GM12874 (cell line): ENCODE measurements at regions not wholly inside any gene's neighbourhood (a gene's known extent, or its start where the extent isn't known, plus 50 kb on each side); places are given as distances from the start of the nearest gene placed in this dataset.

ENCODE experiments used
- TF ChIP-seq, protein P1 (sequence below): IDR thresholded peaks from 2 replicates; pipeline ENCODE4 v1.5.1; 2011; ENCODE audit warnings: low read depth, mild to moderate bottlenecking, control low read depth, low read length, moderate library complexity; ENCODE audit not compliant: insufficient read depth

DNA sequence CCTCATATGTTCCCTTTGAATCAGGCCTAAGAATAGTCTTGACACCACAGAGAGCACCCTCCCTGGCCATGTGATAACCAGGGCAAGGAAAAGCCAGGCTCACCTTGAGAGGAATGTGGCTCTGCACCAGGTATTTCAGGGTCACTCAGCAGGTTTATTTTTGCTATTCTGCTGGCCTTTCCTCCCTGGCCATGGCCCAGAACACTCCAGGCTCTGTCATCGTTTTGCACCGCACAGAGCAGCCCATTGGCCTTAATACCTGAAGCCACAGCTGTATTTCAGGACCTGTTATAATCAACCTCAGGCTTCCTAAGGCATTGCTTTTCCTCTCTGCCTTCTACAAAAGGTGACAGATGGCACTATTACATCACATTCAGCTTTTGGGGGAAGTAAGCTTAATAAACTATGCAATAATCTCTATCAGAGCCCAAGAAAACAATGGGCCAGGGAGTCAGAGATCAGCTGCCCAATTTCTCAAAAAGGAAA is 668.3 kb downstream of the IRS1 start:
- TF ChIP-seq, protein P1, sequence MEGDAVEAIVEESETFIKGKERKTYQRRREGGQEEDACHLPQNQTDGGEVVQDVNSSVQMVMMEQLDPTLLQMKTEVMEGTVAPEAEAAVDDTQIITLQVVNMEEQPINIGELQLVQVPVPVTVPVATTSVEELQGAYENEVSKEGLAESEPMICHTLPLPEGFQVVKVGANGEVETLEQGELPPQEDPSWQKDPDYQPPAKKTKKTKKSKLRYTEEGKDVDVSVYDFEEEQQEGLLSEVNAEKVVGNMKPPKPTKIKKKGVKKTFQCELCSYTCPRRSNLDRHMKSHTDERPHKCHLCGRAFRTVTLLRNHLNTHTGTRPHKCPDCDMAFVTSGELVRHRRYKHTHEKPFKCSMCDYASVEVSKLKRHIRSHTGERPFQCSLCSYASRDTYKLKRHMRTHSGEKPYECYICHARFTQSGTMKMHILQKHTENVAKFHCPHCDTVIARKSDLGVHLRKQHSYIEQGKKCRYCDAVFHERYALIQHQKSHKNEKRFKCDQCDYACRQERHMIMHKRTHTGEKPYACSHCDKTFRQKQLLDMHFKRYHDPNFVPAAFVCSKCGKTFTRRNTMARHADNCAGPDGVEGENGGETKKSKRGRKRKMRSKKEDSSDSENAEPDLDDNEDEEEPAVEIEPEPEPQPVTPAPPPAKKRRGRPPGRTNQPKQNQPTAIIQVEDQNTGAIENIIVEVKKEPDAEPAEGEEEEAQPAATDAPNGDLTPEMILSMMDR, result no peak

DNA sequence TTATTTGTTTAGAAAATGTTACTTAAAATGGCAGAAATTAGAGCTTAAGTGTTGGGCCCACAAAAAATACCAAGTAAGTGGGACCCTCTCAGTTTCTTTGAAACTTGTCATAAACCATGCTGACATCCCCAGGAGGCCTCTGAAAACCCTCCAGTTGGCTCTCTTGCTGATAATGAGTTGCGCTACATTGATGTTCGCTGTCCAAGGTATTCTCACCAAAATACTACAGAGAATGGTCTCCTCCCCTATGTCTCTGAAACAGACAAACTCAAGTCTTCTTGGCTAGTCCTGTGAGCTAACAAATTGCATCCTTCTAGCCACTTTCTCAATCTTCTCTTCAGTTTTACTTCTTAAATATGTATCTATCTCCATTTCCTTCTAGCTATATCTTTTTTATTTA is 669.4 kb downstream of the IRS1 start:
- TF ChIP-seq, protein P1, result no peak

DNA sequence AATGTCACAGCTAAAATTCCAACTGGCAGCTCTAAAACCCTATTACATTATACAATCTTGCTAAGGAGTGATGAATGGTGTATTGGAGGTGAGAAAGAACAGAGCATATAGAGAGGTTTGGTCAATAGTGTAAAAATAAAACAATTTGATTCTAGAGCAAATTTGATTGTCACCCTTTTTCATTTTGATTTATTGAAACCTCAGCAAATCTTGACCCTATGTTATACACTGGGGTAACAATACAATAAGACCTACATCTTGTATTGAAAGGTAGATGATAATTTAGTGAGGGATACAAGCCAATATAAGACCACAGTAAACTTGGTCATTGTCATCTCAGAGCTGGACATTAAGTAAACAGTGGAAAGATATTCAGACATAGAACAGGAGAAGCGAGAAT is 671.9 kb downstream of the IRS1 start:
- TF ChIP-seq, protein P1, result no peak

DNA sequence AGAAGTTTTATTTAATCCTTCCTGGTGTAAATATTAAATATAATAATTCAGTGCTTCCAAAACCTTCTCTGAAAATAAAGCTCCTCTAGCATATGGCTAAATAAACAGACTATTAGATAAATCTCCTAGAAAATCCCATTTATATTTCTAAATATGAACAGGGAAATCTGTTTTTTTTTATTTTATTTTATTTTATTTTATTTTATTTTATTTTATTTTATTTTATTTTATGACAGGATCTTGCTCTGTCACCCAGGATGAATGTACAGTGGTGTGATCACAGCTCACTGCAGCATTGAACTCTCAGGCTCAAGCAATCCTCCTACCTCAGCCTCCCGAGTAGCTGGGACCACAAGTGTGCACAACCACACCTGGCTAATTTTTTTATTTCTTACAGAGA is 673.5 kb downstream of the IRS1 start:
- TF ChIP-seq, protein P1, result no peak

DNA sequence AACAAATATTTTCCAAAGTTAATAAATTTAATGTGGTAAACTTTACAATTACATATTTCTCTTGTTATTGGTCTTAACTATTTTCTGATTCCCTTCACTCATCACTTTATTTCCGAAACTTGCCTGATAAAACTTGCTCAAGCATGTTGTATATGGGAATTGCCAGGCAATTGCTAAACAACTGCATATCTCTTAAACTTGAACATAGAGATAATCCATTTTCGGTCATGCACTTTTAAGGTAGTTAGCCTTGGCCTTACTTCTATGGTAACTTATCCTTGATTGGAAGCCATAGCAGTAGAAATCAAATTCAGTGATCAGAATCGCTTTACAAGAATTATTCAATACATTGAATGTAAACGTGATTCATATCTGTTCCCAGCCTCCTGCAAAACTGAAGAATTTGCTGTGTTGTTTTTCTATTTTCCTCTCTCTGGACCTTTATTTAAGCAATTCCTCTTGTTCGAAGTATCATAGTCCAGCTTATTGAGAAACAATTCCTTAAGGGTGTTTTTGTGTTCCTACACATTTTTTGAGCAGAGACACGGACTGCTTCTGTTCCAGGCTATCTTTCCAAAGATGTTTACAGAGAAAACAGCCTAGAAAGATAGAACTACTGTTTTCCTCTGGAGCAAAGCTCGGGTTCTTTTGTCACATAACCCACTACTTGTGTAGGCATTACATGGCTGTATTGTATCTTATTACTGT is 674.3 kb downstream of the IRS1 start:
- TF ChIP-seq, protein P1, result no peak

DNA sequence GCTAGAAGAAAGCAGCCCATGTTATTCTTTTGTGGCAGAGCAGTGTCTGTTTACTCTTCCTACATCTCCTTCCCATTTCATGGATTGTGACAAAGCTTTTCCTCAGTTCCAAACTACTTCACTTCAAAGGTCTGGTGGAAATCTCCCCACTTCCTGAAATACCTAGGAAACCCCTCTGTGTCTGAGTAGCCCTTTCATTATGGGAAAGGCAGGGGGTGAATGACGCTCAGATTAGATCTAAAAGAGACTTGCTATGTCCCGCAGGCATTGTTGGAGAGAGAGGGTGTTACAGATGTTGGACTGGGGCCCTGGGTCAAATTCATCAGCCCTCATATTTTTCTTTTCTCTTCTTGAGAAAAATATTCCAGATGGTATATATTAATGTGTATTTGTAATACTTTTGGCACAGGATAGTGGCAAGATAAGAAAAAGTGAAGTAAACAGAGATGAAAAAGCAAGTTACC is 675.0 kb downstream of the IRS1 start:
- TF ChIP-seq, protein P1, result no peak

DNA sequence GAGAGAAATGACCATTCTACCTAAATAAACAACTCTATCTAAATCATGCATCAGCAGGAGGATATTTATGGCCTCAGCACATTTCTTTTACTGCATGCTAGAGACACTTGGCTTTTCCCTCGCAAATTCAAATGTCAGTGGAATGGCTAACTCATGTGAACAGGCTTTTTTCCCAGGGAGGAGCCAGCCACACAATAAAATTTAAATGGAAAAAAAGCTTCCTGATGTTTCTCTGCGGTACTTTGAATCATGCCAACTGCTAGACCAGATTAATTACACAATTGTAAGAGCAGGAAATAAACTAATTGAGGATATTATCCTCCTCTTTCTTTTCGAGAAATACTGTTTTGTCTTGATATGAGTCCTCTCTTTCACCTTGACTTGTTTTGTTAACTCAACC is 676.3 kb downstream of the IRS1 start:
- TF ChIP-seq, protein P1, result no peak
